Stimulated activated naive CD8-positive, alpha-beta T cell treated with anti-CD3 and anti-CD28 coated beads, Interleukin-15, Interleukin-2, amounts not matched to agents 100 U/mL and 50 U/mL, for 24 hours (primary cell): ENCODE measurements at regions not wholly inside any gene's neighbourhood (a gene's known extent, or its start where the extent isn't known, plus 50 kb on each side); places are given as distances from the start of the nearest gene placed in this dataset.

Experiments used
- ATAC-seq: fragments of 150-1000 bp; cut with Tn5 transposase; one replicate; pipeline ENCODE4 v1.10.0; 2021
- DNase-seq: peaks from one replicate; pipeline ENCODE4 v3.0.0; 2021

DNA sequence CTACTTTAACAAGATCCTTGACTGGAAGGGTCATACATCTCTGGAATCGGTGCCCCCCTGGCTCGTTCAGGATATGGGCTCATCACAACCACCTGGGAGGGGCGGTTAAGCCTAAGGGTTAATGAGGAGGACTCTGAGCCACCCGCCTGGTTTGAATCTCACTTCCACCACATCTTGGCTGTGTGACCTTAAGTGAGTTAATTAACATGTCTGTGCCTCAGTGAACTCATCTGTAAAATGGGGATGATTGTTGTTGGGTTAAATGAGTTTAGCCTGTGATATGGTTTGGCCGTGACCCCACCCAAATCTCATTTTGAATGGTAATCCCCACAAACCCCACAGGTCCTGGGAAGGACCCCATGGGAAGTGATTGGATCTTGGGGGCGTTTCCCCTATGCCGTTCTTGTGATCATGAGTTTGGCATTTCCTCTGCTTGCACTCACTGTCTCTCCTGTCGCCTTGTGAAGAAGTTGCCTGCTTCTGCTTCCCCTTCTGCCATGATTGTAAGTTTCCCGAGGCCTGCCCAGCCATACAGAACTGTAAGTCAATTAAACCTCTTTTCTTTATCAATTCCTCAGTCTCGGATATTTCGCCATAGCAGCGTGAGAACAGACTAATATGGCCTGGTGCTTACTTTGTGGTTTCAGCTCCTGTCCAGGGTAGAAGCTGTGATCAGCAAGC, 214.0 kb upstream of the CIBAR2 start:
- DNase-seq (no peak), ATAC-seq (no peak)

DNA sequence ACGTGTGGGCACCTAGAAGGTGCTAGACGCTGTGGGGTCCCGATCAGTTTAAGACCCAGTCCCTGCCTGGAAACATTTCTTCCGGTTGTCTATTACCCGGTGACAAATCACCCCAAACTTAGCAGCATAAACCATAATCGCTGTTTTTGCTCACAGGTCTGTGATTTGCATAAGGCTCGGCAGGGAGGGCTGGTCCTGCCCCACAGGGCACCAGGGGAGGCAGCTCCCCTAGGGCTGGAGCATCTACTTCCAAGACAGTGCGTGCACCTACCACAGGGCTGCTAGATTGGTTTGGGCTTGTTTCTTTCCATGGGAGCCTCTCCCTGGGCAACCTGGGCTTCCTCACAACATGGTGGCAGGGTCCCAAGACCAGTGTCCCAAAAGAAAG, 214.5 kb upstream of the CIBAR2 start:
- no peak for ATAC-seq

GRCh38 chr16:85327731-85328675, 215.7 kb upstream of the CIBAR2 start:
- DNase-seq (no peak), ATAC-seq (no peak)

More for the DNA sequence above, 214.5 kb upstream of the CIBAR2 start:
- no peak for DNase-seq

DNA sequence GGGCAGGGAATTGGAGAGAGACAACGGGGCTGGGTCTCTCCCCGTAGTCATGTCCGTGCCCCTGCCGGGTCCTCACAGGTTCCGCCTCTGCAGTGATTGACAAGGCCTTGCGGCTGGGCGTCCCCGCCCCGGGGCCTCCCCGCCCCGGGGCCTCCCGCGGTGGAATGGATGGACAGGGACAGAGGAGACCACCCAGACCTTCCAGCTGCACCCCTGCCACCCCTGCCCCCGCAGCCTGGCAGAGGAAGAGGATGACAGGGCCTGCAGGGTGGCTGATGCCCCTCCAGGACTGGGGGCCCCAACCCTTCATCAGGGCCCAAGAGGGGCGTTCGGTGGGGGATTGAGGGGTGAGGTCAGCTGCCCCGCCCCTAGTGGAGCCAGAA, 216.4 kb upstream of the CIBAR2 start:
- ATAC-seq (no peak), DNase-seq (no peak)

GRCh38 chr16:85329059-85329812, 217.0 kb upstream of the CIBAR2 start:
- ATAC-seq (peak; percentile 37), DNase-seq (no peak)

DNA sequence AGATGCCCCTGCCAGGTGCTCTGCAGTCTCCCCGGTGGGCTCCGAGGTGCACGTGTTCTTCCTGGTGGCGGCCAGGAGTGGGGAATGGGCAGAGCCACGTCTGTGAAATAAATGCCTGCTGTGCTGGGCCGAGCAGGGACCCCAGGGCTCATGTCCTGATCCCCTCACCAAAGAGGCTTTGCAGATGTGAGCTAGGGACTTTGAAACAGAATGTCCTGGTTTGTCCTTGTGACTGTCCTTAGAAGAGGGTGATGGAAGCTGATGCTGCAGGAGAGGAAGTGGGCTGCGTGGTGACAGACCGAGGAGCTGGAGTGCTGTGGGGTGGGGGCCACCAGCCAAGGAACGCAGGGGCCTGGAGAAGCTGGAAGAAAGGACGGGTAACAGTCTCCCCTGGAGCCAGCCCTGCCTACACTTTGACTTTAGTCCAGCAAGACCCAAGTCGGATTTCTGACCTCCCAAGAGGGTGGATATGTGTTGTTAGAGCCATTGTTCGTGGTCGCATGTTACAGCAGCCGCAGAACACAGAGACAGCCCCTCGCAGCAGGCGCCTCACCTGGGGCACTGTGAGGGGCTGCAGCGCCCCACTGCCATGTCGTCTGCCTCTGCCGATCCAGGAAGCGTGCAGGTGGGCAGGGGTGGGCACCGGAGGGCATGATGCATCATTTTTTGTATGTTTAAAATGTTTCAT, 217.9 kb upstream of the CIBAR2 start:
- no peak for ATAC-seq

GRCh38 chr16:85330694-85331188, 218.5 kb upstream of the CIBAR2 start:
- ATAC-seq (peak; percentile 55), DNase-seq (no peak)

More for the DNA sequence above, 217.9 kb upstream of the CIBAR2 start:
- DNase-seq = no peak

- DNase-seq (no peak), ATAC-seq (no peak)
Observed at GRCh38 chr16:85331688-85332087, 219.4 kb upstream of the CIBAR2 start.

DNA sequence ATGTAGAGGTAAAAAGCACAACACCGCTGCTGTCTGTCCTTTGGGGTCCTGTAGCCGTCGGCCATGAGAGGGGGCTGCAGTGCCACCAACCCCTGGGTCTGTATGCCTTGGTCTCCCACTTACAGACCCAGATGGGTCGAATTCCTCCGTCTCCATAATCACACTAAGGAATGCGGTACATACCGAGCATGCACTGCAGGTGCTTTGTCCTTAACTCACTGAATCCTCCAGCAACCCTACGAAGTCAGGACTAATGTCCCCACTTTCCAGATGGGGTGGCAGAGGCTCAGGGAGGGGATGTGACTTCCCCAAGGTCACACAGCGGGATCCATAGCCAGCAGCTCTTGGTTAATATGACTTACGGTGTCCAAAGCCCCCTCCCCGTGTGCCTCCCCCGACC, 219.9 kb upstream of the CIBAR2 start:
- no peak for ATAC-seq
- DNase-seq = no peak

DNA sequence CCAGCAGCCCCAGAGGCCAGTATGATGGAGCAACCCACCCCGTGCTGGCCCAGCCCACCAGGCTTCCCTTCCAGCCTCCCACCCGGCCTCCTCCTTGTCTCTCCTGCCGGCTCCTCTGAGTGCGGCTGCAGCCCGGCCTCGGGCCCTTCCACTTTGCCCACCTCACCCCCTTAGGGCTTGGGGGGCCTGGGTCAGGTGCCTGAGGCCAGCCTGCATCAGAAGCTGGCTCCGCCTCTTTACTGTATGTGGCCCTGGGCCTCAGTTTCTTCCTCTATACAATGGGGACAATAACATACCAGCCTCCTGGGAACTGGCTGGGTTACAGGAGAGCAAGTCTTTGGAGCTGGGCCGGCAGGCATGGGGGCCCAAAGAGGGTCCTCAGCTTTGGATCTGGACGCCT, 221.1 kb upstream of the CIBAR2 start:
- ATAC-seq (no peak), DNase-seq (no peak)

- DNase-seq = no peak
- no peak for ATAC-seq
Observed at GRCh38 chr16:85333744-85334640, 221.7 kb upstream of the CIBAR2 start.

DNA sequence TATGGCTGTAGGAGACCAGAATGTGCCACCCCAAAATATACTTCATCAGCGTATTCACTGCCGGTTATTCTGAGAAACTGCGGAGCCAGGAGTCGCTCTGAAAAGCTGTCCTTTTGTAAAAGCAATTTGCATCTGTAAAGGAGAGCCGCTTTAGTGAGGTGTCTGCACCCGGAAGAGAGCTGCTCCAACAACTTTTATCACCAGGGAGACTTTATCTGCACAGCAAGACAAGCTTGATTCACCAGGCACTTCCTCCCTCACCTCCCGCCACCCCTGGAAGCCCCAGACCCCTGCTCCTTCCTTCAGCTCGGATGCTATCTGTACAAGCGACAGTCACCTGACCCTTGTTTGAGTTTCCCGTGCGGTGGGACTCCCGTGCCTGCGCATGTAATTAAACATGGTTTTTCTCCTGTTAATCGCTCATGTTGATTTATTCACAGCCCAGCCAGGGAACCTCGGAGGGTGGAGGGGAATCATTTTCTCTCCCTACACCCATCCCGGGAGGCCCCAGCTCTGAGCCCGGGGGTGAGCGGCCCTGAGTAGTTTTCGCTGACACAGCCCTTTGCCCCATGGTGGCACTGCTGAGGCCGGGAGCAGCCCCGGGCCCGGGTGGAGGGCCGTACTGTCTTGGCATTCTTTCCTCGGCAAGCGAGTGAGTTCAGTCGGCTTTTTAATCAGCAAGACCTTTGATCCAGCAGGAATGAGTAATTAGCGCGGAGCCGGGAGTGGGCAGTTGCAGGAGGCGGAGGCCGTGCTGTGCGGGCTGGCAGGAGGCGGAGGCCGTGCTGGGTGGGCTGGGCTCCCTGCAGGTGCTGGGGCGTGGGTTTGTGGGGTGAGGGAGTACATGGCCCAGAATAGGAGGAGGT, 222.7 kb upstream of the CIBAR2 start:
- DNase-seq (peak; percentile 36), ATAC-seq (peak; percentile 37)

DNA sequence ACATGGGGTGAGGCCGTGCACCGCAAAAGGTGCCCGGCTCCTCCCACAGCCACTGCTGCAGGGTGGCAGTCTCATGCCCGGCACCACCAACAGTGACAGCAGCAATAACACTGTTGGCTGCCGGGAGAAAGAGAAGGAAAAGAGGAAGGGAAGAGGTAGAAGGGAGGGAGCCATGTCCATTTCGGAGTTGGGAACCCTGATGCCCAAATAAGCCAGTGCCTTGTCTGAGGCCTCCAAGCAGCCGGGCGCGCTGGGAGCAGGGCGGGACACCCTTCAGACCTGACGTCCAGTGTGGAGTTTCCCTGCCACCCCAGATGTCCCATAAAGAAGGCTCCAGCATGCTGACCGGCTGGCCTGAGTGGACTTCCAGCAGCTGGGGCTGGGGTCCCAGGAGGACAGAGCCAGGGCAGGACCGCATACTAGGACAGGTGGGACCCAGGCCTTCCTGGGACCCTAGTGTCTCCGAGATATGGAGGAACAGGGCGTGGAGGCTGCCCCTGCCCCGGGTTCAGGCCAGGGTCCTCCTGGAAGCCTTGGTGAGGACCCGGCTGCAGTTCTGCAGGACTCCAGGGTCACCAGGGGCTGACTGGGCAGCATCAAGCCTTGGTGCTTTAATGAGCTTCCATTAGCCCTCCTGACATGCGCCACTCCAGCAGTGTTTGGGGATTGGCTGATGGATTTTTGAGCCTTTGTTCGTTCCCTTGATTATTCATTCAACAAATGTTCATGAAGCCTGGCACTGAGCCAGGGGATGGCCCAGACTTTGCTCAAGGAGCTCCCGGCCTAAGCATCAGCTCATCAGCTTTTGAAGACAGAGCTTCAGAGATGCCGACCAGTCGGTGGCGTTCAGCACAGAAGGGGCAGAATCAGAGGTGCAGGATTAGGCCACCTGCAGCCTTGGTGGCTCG, 223.6 kb upstream of the CIBAR2 start:
- DNase-seq = no peak
- no peak for ATAC-seq

GRCh38 chr16:85337910-85338637, 225.8 kb upstream of the CIBAR2 start:
- no peak for ATAC-seq
- no peak for DNase-seq

GRCh38 chr16:85338638-85338982, 226.3 kb upstream of the CIBAR2 start:
- no peak for DNase-seq
- no peak for ATAC-seq

- ATAC-seq = no peak
- DNase-seq = no peak
Observed at GRCh38 chr16:85338989-85339685, 226.9 kb upstream of the CIBAR2 start.

- DNase-seq = no peak
- ATAC-seq = no peak
Observed at GRCh38 chr16:85341972-85342695, 229.9 kb upstream of the CIBAR2 start.
